ENCODE measurements at regions not wholly inside any gene's neighbourhood (a gene's known extent, or its start where the extent isn't known, plus 50 kb on each side); places are given as distances from the start of the nearest gene placed in this dataset.
"Not testable (repeated sequence)": the region's sequence is repeated elsewhere in the genome, so short reads cannot be mapped to it uniquely, and the experiment has no call there.

DNA sequence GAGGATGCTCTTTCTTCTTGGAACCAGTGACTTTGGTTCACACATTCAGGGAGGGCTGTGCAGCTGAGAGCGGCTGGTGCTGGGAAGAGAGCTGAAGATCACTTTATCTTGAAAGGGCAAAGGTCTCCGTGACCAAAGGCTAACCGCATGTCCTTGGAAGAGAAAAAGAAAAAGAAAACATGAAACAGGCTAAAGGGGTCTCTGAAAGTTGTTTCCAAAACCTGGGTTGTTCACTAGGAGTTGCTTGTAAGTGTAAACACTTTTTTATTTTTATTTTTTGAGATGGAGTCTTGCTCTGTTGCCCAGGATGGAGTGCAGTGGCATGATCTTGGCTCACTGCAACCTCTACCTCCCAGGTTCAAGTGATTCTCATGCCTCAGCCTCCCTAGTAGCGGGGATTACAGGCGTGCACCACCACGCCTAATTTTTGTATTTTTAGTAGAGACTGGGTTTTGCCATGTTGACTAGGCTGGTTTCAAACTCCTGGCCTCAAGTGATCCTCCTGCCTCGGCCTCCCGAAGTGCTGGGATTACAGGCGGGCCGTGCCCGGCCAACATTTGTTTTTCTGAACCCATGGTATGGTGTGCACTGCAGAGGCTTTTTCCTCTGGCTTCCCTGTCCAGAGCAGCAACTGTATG, 208.6 kb downstream of the C9orf50 start:
- not testable (repeated sequence) for DNase-seq

- DNase-seq, result no peak
Observed at GRCh38 chr9:129411501-129412175, 209.3 kb downstream of the C9orf50 start.

DNA sequence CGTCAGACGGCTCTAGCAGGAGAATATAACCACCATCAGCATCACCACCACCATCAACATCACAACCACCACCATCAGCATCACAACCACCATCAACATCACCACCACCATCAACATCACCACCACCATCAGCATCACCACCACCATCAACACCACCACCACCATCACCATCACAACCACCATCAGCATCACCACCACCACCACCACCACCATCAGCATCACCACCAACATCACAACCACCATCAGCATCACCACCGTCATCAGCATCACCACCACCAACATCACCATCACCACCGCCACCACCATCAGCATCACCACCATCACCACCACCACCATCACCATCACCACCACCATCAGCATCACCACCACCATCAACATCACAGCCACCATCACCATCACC, 210.7 kb downstream of the C9orf50 start:
- no peak for DNase-seq

DNA sequence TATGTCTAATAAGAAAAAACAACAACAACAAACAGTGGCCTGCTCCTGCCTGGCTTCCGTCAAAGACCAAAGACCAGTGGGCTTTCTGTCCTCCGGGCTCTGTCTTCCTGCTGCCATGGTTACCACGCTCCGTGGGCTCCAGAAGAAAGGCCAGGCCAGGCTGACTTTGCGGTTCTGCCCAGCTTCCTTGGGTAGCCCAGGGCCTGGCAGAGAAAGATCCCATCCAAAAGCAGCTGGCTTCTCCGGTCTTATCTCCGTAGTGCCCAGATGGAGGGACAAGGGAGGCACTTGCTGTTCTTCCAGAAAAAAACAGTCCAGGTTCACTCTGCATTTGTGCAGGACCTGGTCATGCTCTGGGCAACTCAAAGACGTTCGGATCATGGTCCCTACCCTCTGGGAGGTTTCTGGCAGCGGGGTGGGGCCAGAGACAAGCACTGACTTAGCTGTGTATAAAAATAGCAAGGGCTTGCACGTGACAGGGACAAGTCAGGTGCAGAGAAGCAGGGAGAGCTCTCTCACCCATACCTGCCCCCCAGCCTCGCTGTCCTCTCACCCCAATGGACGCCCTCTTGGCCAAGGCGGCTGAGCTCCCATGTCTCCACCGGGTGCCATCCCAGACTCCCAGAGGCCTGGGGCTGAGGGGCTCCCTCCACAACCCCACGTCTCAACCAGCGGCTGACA, 212.2 kb downstream of the C9orf50 start:
- no peak for DNase-seq

DNA sequence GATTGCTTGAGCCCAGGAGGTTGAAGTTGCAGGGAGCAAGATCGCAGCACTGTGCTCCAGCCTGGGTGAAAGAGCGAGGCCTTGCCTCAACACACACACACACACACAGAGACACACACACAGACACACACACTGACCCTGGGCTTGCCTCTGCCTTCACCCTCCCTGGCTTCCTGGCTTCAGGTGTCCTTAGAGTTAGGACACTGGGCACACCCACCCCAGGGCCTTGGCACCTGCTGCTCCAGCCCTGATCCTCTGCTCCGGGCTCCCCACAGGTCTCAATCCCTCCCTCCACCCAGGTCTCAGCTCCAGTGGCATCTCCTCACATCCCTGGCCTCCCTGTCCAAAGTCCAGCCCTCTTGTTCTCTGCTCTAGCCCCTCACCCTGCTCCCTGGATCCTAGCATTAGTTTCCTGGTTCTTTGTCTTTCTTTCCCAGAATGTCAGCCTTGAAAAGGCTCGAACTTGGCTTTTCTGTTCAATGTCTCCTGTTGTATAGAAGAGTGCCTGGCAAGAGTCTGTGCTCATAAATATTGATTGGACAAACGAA, 212.9 kb downstream of the C9orf50 start:
- DNase-seq, result no peak

DNA sequence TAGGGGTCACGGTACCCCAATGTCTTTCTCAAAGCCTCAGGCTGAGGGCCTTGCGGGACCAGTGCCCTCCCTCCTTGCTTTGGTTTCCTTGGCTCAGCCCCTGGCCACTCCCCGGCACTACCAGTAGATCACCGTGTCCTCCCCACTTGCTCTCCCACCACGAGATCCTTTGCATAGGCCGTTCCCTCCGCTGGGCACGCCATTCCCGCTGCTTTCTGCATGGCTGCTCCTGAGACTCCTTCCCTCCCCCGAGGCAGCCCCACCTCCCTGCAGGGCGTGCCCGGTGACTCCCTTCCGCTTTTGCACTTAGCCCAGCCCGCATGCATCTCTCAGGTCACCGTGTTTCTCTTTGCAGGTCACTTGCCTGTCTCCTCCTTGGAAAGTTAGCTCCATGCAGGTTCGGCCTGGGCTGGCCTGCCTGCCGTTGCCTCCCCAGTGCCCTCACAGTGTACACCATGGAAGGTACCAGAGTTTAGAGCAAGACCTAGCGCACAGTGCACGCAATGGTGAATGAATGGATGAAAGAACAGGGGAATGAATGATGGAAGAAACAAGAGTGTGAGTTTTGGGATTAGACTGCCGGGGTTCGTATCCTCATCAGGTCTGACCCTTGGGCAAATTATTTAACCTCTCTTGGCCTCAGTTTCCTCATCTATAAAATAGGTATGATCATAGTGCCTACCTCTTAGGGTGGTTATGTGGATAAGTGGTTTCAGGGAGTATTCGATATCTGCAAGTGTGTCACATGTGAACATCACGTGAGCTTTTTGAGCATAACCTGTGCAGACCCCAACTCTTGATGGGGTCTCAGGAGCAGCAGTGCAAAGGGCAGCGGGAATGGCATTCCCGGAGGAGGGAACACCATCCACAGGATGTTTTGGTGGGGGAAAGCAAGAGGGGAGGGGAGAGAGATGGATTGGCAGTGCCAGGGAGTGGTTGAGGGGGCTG, 214.3 kb downstream of the C9orf50 start:
- no peak for DNase-seq

DNA sequence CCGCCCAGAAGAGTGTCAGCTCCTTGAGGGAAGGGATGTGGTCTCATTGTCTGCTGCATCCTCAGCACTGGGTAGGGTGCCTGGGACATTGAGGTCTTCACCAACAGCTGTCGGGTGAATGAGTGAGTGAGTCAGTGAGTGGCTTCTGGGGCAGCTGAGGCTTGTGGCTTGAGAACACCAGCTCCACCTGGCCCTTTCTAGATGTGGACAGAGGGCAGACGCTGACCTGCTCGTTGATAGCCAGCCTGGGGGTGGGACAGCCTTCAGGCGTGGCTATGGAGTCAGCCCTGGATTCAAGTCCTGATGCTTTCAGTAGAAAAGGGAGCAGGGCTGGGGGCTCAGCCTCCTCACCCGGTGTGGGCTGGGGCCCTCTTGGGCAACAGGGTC, 215.1 kb downstream of the C9orf50 start:
- DNase-seq, result no peak

- DNase-seq, result no peak
Observed at GRCh38 chr9:129405089-129405826, 215.6 kb downstream of the C9orf50 start.

GRCh38 chr9:129404621-129405020, 216.3 kb downstream of the C9orf50 start:
- no peak for DNase-seq

GRCh38 chr9:129403779-129404620, 216.9 kb downstream of the C9orf50 start:
- no peak for DNase-seq

- no peak for DNase-seq
Observed at GRCh38 chr9:129402931-129403778, 217.7 kb downstream of the C9orf50 start.

DNA sequence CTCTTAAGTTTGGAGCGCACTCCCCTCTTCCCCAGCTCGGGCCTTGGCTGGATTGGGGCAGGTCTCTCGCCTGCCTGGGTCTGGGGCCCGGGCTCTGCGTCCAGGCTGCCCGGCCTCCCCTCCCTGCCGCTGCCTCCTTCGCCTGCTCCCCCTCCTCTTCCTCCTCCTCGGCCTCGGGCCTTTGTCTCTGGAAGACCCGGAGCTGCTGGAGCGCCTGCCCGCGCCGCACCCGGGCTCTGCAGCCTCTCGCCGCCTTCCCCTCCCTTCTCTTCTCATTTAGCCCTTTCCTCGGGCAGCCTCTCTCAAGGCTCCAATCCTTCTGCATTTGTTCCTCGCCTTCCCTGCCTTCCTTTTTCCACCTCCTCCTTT, 218.5 kb downstream of the C9orf50 start:
- no peak for DNase-seq

DNA sequence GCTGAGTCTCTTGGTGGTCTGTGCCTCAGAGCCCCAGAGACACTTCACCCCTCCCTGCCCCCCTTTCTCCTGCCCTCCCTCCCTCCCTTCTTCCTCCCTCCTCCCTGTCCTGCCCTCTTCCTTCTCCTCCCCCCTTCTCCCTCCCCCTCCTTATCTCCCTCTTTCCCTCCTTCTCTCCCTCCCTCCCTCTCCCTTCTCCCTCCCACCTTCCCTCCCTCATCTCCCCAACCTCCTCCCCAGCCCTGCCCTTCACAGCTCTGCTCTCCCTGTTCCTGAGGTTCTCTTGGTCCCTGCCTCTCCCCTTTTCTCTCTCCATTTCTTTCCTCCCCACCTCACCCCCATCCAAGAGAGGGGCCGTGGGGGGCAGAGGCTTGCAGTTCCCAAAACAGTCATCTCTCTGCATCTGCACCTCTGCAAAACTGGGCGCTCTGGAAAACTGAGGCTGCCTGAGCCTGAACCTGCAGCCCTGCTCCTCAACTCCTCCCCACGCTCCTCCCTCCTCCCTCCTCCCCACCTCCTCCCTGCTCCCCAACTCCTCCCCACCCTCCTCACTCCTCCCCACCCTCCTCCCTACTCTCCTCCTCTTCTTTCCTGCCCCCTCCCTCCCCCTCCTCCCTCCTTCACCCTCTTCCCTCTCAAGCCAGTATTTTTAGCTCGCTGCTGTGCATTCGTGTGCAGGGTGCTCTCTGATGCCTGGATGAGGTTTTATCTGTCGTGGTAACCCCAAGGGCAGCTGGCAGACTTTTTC, 219.1 kb downstream of the C9orf50 start:
- DNase-seq, result no peak

GRCh38 chr9:129400971-129401622, 219.8 kb downstream of the C9orf50 start:
- no peak for DNase-seq

DNA sequence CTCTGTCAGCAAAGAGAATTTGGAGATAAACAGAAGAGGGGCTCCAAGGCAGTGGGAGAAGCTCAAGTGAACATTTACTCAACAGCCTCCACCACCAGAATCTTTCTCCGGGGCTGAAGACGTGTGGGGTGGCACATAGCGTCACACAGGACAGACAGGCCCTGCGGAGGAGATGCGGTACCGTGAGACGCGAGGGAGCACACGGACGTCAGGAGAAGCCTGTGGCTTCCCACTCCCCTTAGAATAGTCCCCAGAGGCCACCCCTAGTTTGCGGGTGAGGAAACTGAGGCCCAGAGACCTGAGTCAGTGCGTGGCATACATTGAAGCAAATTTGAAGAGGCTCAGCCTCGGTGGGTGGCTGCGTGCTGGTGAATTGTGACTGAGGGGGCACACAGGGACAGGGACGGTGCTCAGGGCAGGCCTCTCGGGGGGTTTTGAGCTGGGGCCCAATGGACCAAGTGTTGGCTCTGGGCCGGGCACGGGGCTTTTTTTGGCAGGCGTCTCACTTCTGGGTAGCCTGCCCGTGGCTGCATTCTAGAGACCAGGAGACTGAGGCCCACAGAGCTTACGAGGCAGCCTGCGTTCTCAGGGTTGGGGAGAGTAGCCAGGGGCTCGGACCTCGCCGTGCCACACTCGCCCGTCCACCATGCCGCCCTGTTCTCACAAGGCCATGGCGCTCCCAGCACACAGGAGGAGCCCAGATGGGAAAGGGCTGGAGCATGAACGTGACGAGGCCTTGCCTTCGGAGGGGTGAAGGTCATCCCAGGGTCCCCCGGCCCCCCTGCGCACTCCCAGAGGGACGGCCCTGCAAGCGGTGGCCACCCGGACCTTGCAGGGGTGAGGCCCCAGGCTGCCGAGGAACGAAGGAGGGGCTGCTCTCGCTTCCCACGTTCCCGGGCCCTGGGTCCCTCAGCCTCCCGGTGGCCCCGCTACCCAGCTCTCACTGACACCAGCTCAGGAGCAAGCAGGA, 220.6 kb downstream of the C9orf50 start:
- no peak for DNase-seq

GRCh38 chr9:129399634-129399990, 221.3 kb downstream of the C9orf50 start:
- no peak for DNase-seq

DNA sequence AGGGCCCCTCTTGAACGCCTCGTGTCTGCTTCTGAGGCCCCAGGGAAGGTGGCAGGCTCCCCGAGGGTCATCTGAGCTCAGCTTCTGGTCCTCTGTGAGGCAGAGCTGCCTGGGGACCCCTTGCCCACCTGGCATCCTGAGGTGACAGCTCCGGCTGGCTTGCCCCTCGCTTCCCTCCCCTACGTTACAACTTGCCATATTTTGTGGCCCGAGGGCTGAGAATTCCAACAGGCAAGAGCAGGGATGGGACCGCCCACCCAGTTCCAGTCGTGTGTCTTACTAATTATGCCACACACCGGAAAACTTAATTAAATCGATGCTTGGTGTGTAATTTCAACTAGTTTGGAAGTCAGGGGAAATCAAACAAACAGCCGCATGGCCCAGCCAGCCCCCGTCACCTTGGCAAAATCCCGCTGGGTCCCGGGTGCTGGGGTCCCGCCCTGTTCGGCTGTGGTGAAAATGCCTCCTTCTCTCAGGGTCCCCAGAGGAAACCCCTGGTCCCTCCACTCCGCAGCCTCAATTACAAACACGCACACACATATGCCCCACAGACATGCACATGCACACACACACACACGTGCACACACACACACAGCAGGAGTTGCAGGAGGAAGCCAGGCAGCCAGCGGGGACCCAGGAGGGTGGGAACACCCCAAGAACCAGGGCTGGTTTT, 221.0 kb upstream of the IER5L start:
- no peak for DNase-seq

All from hindlimb muscle (tissue), 1 donor.